Suprapubic skin (tissue), 3 donors: ENCODE measurements at regions not wholly inside any gene's neighbourhood (a gene's known extent, or its start where the extent isn't known, plus 50 kb on each side); places are given as distances from the start of the nearest gene placed in this dataset.

ENCODE experiments used
- CTCF ChIP-seq, 2 donors: fragments of 200-600 bp in 1 of 2; fragments of 450-650 bp in 1 of 2; sonication (generic) in 1 of 2; IDR thresholded peaks; one replicate each; pipeline ENCODE4 v1.5.1; 2016 to 2019; ENCODE audit warnings: antibody characterized with exemption in 2 of 2, mild to moderate bottlenecking in 1 of 2, moderate library complexity in 1 of 2
- POLR2AphosphoS5 ChIP-seq, 3 donors: sonication (generic); formaldehyde crosslinking; IDR thresholded peaks; one replicate each; pipeline ENCODE4 v1.6.1; 2017; ENCODE audit warnings: antibody characterized with exemption in 3 of 3

- TF ChIP-seq CTCF (IDR thresholded peaks at IDR 0.05) = no peak
- no peak for TF ChIP-seq POLR2AphosphoS5 (IDR thresholded peaks at IDR 0.05)
Observed at GRCh38 chr5:92371171-92371888, 988.2 kb upstream of the ARRDC3 start.
